K562 (cell line): ENCODE measurements at regions not wholly inside any gene's neighbourhood (a gene's known extent, or its start where the extent isn't known, plus 50 kb on each side); places are given as distances from the start of the nearest gene placed in this dataset.

ENCODE experiments used
- ATAC-seq: fragments of 200-7000 bp; cut with Tn5 transposase; 3 replicates; pipeline ENCODE4 v1.9.1; 2020; ENCODE audit warnings: moderate library complexity
- BruUV-seq: library from RNA; stranded (reverse); fragments of 400-500 nt; replicated peaks from 2 replicates; lab custom pipeline; 2021; lab: Mats Ljungman, UMichigan
- CTCF ChIA-PET: fragments of 300-600 bp; formaldehyde crosslinking; extraction: SDS; loops from one replicate; lab custom pipeline; 2021; ENCODE audit warnings: low intra/inter-chr PET ratio; lab: Yijun Ruan, JAX
- POLR2A ChIA-PET: fragments of 300-600, 350-650 bp; sonication (Branson Sonifier 250); formaldehyde crosslinking; extraction: SDS; loops from one replicate; lab custom pipeline; 2021; ENCODE audit warnings: antibody characterized with exemption, inconsistent platforms; lab: Yijun Ruan, JAX
- DNase-seq, 4 experiments: peaks; one replicate each; pipeline versions ENCODE4 v3.0.0 to v3.0.0-alpha.2; 2011 to 2018; ENCODE audit warnings: low spot score in 3 of 4, mixed read lengths in 3 of 4; ENCODE audit errors: extremely low read depth in 1 of 4
- FAIRE-seq: peaks from 2 replicates; lab custom pipeline; 2011; peaks lifted over from hg19 to GRCh38; lab: Jason Lieb, UNC
- H2AFZ ChIP-seq: 2 replicates; pipeline ENCODE4 v1.6.0; 2011; ENCODE audit warnings: low read depth, low read length, control low read depth, inconsistent platforms
- H3K27ac ChIP-seq: fragments of 200-600 bp; 3 replicates; pipeline ENCODE4 v1.8.0; 2011; ENCODE audit warnings: low read depth, mild to moderate bottlenecking, control low read depth, inconsistent platforms, low read length, moderate library complexity, mixed read lengths; ENCODE audit errors: extremely low read depth
- H3K27me3 ChIP-seq, 2 experiments: fragments of 300-600 bp in 1 of 2; 2 replicates in 1 of 2; 3 replicates in 1 of 2; pipeline versions ENCODE4 v1.6.0 to v1.8.0; 2011; ENCODE audit warnings: inconsistent platforms in 2 of 2, low read length in 2 of 2, mild to moderate bottlenecking in 1 of 2, mixed read lengths in 1 of 2, moderate library complexity in 1 of 2; ENCODE audit not compliant: control insufficient read depth in 2 of 2, insufficient read depth in 2 of 2
- H3K36me3 ChIP-seq: fragments of 300-600 bp; 3 replicates; pipeline ENCODE4 v1.8.0; 2011; ENCODE audit warnings: mild to moderate bottlenecking, low read length, inconsistent platforms; ENCODE audit not compliant: control insufficient read depth, insufficient read depth
- H3K4me1 ChIP-seq, 2 experiments: fragments of 200-600 bp in 1 of 2; replicated peaks in 1 of 2; 2 replicates in 1 of 2; 3 replicates in 1 of 2; pipeline versions ENCODE4 v1.5.1 to v1.8.0; 2011; ENCODE audit warnings: inconsistent platforms in 2 of 2, low read length in 2 of 2, mild to moderate bottlenecking in 1 of 2, mixed read lengths in 1 of 2, moderate library complexity in 1 of 2; ENCODE audit not compliant: control insufficient read depth in 2 of 2, insufficient read depth in 2 of 2
- H3K4me2 ChIP-seq: 2 replicates; pipeline ENCODE4 v1.6.1; 2011; ENCODE audit warnings: low read length, control low read depth, inconsistent platforms, mixed read lengths; ENCODE audit not compliant: insufficient read depth
- H3K4me3 ChIP-seq: fragments of 200-600 bp; sonication (generic), shearing (Covaris generic); 2 replicates; pipeline ENCODE4 v1.5.1; 2016; ENCODE audit warnings: control low read depth, inconsistent platforms
- H3K79me2 ChIP-seq: fragments of 200-600 bp; 3 replicates; pipeline ENCODE4 v1.8.0; 2011; ENCODE audit warnings: low read length, inconsistent platforms; ENCODE audit not compliant: control insufficient read depth, insufficient read depth
- H3K9ac ChIP-seq, 2 experiments: 2 replicates each; pipeline versions ENCODE4 v1.6.0 to v1.6.1; 2011; ENCODE audit warnings: low read depth in 2 of 2, low read length in 2 of 2, control low read depth in 1 of 2, inconsistent platforms in 1 of 2, mild to moderate bottlenecking in 1 of 2, mixed read lengths in 1 of 2; ENCODE audit not compliant: insufficient read depth in 1 of 2
- H3K9me1 ChIP-seq: one replicate; pipeline ENCODE4 v1.6.0; 2011; ENCODE audit warnings: inconsistent platforms, mild to moderate bottlenecking, low read length, moderate library complexity; ENCODE audit not compliant: control insufficient read depth, insufficient read depth
- H3K9me3 ChIP-seq: replicated peaks from 2 replicates; pipeline ENCODE4 v1.5.1; 2011; ENCODE audit warnings: low read depth, low read length, inconsistent platforms; ENCODE audit not compliant: control insufficient read depth, insufficient read depth
- H4K20me1 ChIP-seq: replicated peaks from 2 replicates; pipeline ENCODE4 v1.6.1; 2011; ENCODE audit warnings: low read length, inconsistent platforms, mixed read lengths; ENCODE audit not compliant: control insufficient read depth, insufficient read depth
- HDAC1 ChIP-seq, 2 experiments: fragments of 450-650 bp; IDR thresholded peaks; 2 replicates each; pipeline ENCODE4 v1.6.1; 2016 to 2017; ENCODE audit warnings: inconsistent platforms in 1 of 2, mild to moderate bottlenecking in 1 of 2, moderate library complexity in 1 of 2
- HDAC3 ChIP-seq: fragments of 450-650 bp; IDR thresholded peaks from 2 replicates; pipeline ENCODE4 v1.6.1; 2018; ENCODE audit warnings: borderline replicate concordance, mild to moderate bottlenecking, moderate library complexity; ENCODE audit not compliant: partially characterized antibody
- KLF6 ChIP-seq: fragments of 250-450 bp; sonication (Bioruptor Pico); IDR thresholded peaks from 2 replicates; pipeline ENCODE4 v1.4.0; 2020; ENCODE audit warnings: mild to moderate bottlenecking, moderate library complexity, borderline replicate concordance
- ZC3H11A ChIP-seq: IDR thresholded peaks from 2 replicates; pipeline ENCODE4 v1.6.1; 2012; ENCODE audit warnings: low read depth, low read length, improper control_type of control experiment
- ZNF217 ChIP-seq: sonication (generic); formaldehyde crosslinking; IDR thresholded peaks from 2 replicates; pipeline ENCODE4 v1.8.0; 2022; ENCODE audit warnings: mild to moderate bottlenecking, missing genetic modification reagents
- ZNF76 ChIP-seq: fragments of 250-450 bp; sonication (Bioruptor Pico); IDR thresholded peaks from 2 replicates; pipeline ENCODE4 v1.4.0; 2020; ENCODE audit warnings: mild to moderate bottlenecking, moderate library complexity, borderline replicate concordance
- ZNF764 ChIP-seq: fragments of 250-450 bp; sonication (Bioruptor Pico); IDR thresholded peaks from 2 replicates; pipeline ENCODE4 v1.4.0; 2020; ENCODE audit warnings: low read depth, mild to moderate bottlenecking, moderate library complexity
- WGBS: fragments of 100-300 bp; shearing (Covaris generic); methylation state at CpG from one replicate; pipeline ENCODE4 v1.1.6; 2016; ENCODE audit warnings: low coverage, mixed read lengths; ENCODE audit not compliant: insufficient coverage; ENCODE audit errors: missing lambda C conversion rate; 5-methylcytosine and 5-hydroxymethylcytosine counted together
- in situ Hi-C: fragments of 300-500 bp; cut with MboI; formaldehyde crosslinking; loops from 4 replicates; pipeline ENCODE4 v1.15.0; 2018; ENCODE audit warnings: inconsistent platforms, mixed read lengths
- intact Hi-C: fragments of 100-400 bp; cut with micrococcal nuclease; formaldehyde crosslinking; loops from 2 replicates; pipeline ENCODE4 v1.14.2; 2022
- TF ChIP-seq, protein P1 (sequence below): IDR thresholded peaks from 2 replicates; pipeline ENCODE4 v1.6.1; 2016; ENCODE audit warnings: missing genetic modification characterization, missing compliant biosample characterization

DNA sequence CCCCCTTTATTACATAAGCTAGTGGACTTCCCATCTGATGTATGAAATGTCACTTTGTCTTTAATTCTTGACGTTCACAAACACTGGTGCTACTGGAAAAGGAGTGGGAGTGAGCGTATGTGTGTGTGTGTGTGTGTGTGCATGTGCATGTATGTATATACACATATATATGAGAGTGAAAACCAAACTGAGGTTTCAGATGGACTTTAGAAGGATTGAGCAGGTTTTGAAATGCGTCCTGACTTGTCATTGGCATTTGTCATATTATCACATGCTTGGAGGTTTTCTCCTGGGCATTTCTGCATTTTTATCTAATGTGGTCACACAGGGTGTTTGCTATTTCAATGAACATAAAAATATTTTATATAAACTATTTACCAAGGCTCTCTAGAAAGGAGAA is 1085.9 kb downstream of the BCL11B start:
- ATAC-seq (no peak), FAIRE-seq (no peak), DNase-seq (no peak)
- Histone ChIP-seq H3K4me2 (no peak overlapping the region), H4K20me1 (no peaks in the 10 kb centered on the region), H3K4me3 (no peak overlapping the region), H3K27ac (no peak overlapping the region), H3K4me1 (no peaks in the 10 kb centered on the region), H3K79me2 (no peaks in the 10 kb centered on the region), H3K9ac (no peak overlapping the region), H2AFZ (no peak overlapping the region), H3K36me3 (no peaks in the 10 kb centered on the region), H3K9me3 (no peaks in the 10 kb centered on the region), H3K9me1 (no peaks in the 10 kb centered on the region), H3K27me3 (no peaks in the 10 kb centered on the region)
- CTCF ChIA-PET = interaction anchor here (0.7 kb wide), 1 partner anchor 776 kb away, joined by 3 read pairs; no protein-coding TSS in a partner anchor
- in situ Hi-C loops = no loop called here
- 0% methylated on average over 3 of the region's 3 CpGs for WGBS
- intact Hi-C loops = no loop called here
- BruUV-seq = no TSS peak
- POLR2A ChIA-PET = interaction anchor here (0.6 kb wide), 1 partner anchor 443 kb away, joined by 3 read pairs; no protein-coding TSS in a partner anchor
- no peak for TF ChIP-seq ZNF764 (CRISPR knock-in tag)
- no peak for TF ChIP-seq ZNF76 (CRISPR knock-in tag)
- TF ChIP-seq HDAC3 = no peak
- no peak for TF ChIP-seq HDAC1 (IDR thresholded peaks at IDR 0.05)
- TF ChIP-seq ZC3H11A = no peak
- TF ChIP-seq, protein P1, sequence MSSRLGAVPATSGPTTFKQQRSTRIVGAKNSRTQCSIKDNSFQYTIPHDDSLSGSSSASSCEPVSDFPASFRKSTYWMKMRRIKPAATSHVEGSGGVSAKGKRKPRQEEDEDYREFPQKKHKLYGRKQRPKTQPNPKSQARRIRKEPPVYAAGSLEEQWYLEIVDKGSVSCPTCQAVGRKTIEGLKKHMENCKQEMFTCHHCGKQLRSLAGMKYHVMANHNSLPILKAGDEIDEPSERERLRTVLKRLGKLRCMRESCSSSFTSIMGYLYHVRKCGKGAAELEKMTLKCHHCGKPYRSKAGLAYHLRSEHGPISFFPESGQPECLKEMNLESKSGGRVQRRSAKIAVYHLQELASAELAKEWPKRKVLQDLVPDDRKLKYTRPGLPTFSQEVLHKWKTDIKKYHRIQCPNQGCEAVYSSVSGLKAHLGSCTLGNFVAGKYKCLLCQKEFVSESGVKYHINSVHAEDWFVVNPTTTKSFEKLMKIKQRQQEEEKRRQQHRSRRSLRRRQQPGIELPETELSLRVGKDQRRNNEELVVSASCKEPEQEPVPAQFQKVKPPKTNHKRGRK (tag) = no peak
- TF ChIP-seq ZNF217 (CRISPR knock-in tag) = no peak
- no peak for TF ChIP-seq KLF6 (CRISPR knock-in tag)
